Spleen (tissue), 7 donors: ENCODE measurements at regions not wholly inside any gene's neighbourhood (a gene's known extent, or its start where the extent isn't known, plus 50 kb on each side); places are given as distances from the start of the nearest gene placed in this dataset.

ENCODE experiments used
- CTCF ChIP-seq, 11 experiments: fragments of 200-600 bp in 7 of 11; fragments of 450-650 bp in 4 of 11; sonication (generic) in 4 of 11; IDR thresholded peaks in 8 of 11; conservative IDR thresholded peaks in 3 of 11; 1 replicate in 7 of 11; 2 replicates in 4 of 11; pipeline versions ENCODE4 v1.4.0 to v1.8.0; 2016 to 2021; ENCODE audit warnings: antibody characterized with exemption in 11 of 11, inconsistent platforms in 4 of 11, mild to moderate bottlenecking in 1 of 11
- POLR2A ChIP-seq, 3 donors: fragments of 450-650 bp; IDR thresholded peaks; one replicate each; pipeline ENCODE4 v1.5.1; 2017; ENCODE audit warnings: antibody characterized with exemption in 3 of 3, mild to moderate bottlenecking in 1 of 3
- POLR2AphosphoS5 ChIP-seq, 3 donors: sonication (generic); formaldehyde crosslinking; IDR thresholded peaks; one replicate each; pipeline ENCODE4 v1.5.1; 2017; ENCODE audit warnings: antibody characterized with exemption in 3 of 3
- donor health status: DM: no; HTN: no; CAD: no; lungs with moderate emphysema.
- donor health status: DM: no; HTN: no; CAD: no.
- donor health status: DM: no; HTN: no; CAD: no.

DNA sequence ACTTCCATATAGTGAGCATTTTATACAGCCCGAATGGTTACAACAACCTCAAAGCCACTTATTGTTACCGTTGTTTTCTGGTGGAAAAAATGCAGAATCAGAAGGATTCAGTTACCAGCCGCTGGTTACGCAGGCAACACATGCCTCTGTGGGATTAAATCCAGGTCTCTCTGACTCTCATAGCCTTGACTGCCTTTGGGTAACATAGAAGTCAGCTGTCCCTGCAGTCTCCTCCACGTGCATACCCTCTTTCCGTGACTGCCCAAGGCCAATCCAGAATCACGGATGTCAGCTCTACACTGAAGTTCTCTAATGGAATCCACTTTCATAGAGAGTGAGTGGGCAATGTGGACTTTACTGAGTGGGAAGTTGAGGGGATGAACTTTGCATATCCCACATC, 189.5 kb upstream of the DNAJC19 start:
- TF ChIP-seq CTCF (IDR thresholded peaks at IDR 0.05 in 8 of 11, conservative IDR thresholded peaks at IDR 0.05 in 3 of 11) (no peak), POLR2A (IDR thresholded peaks at IDR 0.05) (no peak), POLR2AphosphoS5 (IDR thresholded peaks at IDR 0.05) (no peak)
